ENCODE measurements at regions not wholly inside any gene's neighbourhood (a gene's known extent, or its start where the extent isn't known, plus 50 kb on each side); places are given as distances from the start of the nearest gene placed in this dataset.
"Not testable (repeated sequence)": the region's sequence is repeated elsewhere in the genome, so short reads cannot be mapped to it uniquely, and the experiment has no call there.

DNA sequence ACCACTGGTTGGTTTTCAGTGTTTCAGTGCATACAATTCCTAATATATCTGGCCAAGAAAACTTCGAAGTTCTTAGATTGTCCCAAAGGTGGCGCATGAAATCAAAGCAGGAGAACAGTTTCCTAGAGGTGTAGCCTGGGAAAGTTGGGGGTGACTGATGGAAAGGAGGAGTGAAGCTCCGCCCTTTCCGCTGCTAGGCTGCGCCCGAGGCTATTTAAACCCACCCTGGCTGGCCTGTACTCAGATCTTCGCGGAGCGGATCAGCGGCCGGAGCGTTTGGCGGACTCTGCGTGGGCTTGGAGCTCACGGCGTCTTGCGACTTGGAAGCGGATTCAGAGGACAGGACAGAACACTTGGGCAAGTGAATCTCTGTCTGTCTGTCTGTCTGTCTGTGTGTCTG is 328.7 kb downstream of the CWH43 start:
- TF ChIP-seq, protein P1, sequence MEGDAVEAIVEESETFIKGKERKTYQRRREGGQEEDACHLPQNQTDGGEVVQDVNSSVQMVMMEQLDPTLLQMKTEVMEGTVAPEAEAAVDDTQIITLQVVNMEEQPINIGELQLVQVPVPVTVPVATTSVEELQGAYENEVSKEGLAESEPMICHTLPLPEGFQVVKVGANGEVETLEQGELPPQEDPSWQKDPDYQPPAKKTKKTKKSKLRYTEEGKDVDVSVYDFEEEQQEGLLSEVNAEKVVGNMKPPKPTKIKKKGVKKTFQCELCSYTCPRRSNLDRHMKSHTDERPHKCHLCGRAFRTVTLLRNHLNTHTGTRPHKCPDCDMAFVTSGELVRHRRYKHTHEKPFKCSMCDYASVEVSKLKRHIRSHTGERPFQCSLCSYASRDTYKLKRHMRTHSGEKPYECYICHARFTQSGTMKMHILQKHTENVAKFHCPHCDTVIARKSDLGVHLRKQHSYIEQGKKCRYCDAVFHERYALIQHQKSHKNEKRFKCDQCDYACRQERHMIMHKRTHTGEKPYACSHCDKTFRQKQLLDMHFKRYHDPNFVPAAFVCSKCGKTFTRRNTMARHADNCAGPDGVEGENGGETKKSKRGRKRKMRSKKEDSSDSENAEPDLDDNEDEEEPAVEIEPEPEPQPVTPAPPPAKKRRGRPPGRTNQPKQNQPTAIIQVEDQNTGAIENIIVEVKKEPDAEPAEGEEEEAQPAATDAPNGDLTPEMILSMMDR (conservative IDR thresholded peaks at IDR 0.05; ENCODE audit: low read depth, low read length): not testable (repeated sequence)
- not testable (repeated sequence) for TF ChIP-seq EZH2 (IDR thresholded peaks at IDR 0.05; ENCODE audit: borderline replicate concordance, low read depth, low read length, poor library complexity, severe bottlenecking)
